Neural cell (in vitro differentiated cells): ENCODE measurements at regions not wholly inside any gene's neighbourhood (a gene's known extent, or its start where the extent isn't known, plus 50 kb on each side); places are given as distances from the start of the nearest gene placed in this dataset.

ENCODE experiments used
- CTCF ChIP-seq: fragments of 450-650 bp; IDR thresholded peaks from 2 replicates; pipeline ENCODE4 v1.5.1; 2014; ENCODE audit warnings: antibody characterized with exemption, mild to moderate bottlenecking, moderate library complexity; ENCODE audit not compliant: poor library complexity, severe bottlenecking
- EZH2 ChIP-seq: fragments of 200-600, 300-800 bp; shearing (Covaris generic), sonication (generic); IDR thresholded peaks from 2 replicates; pipeline ENCODE4 v1.6.1; 2014; ENCODE audit warnings: antibody characterized with exemption, low read length, borderline replicate concordance, mild to moderate bottlenecking; ENCODE audit not compliant: insufficient read depth, poor library complexity, severe bottlenecking
- MXI1 ChIP-seq: fragments of 450-650 bp; conservative IDR thresholded peaks from 2 replicates; pipeline ENCODE4 v1.6.1; 2014; ENCODE audit warnings: antibody characterized with exemption, mild to moderate bottlenecking; ENCODE audit not compliant: poor library complexity, severe bottlenecking
- POLR2AphosphoS5 ChIP-seq: IDR thresholded peaks from 2 replicates; pipeline ENCODE4 v1.6.1; 2012
- REST ChIP-seq: IDR thresholded peaks from 2 replicates; pipeline ENCODE4 v1.6.1; 2012; ENCODE audit warnings: borderline replicate concordance
- SMC3 ChIP-seq: fragments of 450-650 bp; conservative IDR thresholded peaks from 2 replicates; pipeline ENCODE4 v1.6.1; 2014; ENCODE audit warnings: antibody characterized with exemption, mild to moderate bottlenecking, moderate library complexity; ENCODE audit not compliant: poor library complexity

- TF ChIP-seq CTCF (no peak), SMC3 (no peak), POLR2AphosphoS5 (no peak), REST (no peak), MXI1 (no peak), EZH2 (no peak)
Observed at GRCh38 chr9:129309906-129310305, 131.8 kb upstream of the IER5L start.
